Thoracic aorta (tissue), 2 donors: ENCODE measurements at regions not wholly inside any gene's neighbourhood (a gene's known extent, or its start where the extent isn't known, plus 50 kb on each side); places are given as distances from the start of the nearest gene placed in this dataset.

ENCODE experiments used
- ATAC-seq: fragments of 150-250 bp; one replicate; pipeline ENCODE4 v1.8.0; 2017; ENCODE audit warnings: low read depth; ENCODE audit not compliant: insufficient number of reproducible peaks, low FRiP score
- DNase-seq: peaks from one replicate; pipeline ENCODE4 v3.0.0-alpha.2; 2020; ENCODE audit warnings: low spot score
- H3K27ac ChIP-seq, 2 donors: fragments of 200-600 bp; sonication (generic); 1 replicate in 1 of 2; 2 replicates in 1 of 2; pipeline ENCODE4 v1.5.1; 2016; ENCODE audit warnings: mild to moderate bottlenecking in 2 of 2, moderate library complexity in 2 of 2
- H3K27me3 ChIP-seq: fragments of 200-600 bp; sonication (generic); replicated peaks from 2 replicates; pipeline ENCODE4 v1.6.0; 2016; ENCODE audit warnings: mild to moderate bottlenecking; ENCODE audit not compliant: insufficient read depth
- H3K36me3 ChIP-seq: fragments of 200-600 bp; sonication (generic); one replicate; pipeline ENCODE4 v1.5.1; 2016
- H3K4me1 ChIP-seq, 2 donors: fragments of 200-600 bp; sonication (generic); 1 replicate in 1 of 2; 2 replicates in 1 of 2; pipeline versions ENCODE4 v1.5.1 to v1.6.0; 2016; ENCODE audit warnings: low read depth in 2 of 2, mild to moderate bottlenecking in 1 of 2; ENCODE audit not compliant: control insufficient read depth in 1 of 2
- H3K4me3 ChIP-seq: fragments of 200-600 bp; sonication (generic); 2 replicates; pipeline ENCODE4 v1.5.1; 2016; ENCODE audit warnings: mild to moderate bottlenecking
- H3K9me3 ChIP-seq: fragments of 200-600 bp; sonication (generic); 2 replicates; pipeline ENCODE4 v1.5.1; 2016
- CTCF ChIP-seq: fragments of 200-600 bp; sonication (generic); IDR thresholded peaks from one replicate; pipeline ENCODE4 v1.5.1; 2019; ENCODE audit warnings: antibody characterized with exemption

GRCh38 chr12:24714237-24714636 lies 234.7 kb downstream of the BCAT1 start:
- DNase-seq (no peak), ATAC-seq (no peak)
- Histone ChIP-seq H3K27ac (no peak overlapping the region), H3K9me3 (no peaks in the 10 kb centered on the region), H3K4me1 (no peaks in the 10 kb centered on the region), H3K36me3 (no peaks in the 10 kb centered on the region), H3K4me3 (no peak overlapping the region), H3K27me3 (no peaks in the 10 kb centered on the region)
- TF ChIP-seq CTCF: no peak

DNA sequence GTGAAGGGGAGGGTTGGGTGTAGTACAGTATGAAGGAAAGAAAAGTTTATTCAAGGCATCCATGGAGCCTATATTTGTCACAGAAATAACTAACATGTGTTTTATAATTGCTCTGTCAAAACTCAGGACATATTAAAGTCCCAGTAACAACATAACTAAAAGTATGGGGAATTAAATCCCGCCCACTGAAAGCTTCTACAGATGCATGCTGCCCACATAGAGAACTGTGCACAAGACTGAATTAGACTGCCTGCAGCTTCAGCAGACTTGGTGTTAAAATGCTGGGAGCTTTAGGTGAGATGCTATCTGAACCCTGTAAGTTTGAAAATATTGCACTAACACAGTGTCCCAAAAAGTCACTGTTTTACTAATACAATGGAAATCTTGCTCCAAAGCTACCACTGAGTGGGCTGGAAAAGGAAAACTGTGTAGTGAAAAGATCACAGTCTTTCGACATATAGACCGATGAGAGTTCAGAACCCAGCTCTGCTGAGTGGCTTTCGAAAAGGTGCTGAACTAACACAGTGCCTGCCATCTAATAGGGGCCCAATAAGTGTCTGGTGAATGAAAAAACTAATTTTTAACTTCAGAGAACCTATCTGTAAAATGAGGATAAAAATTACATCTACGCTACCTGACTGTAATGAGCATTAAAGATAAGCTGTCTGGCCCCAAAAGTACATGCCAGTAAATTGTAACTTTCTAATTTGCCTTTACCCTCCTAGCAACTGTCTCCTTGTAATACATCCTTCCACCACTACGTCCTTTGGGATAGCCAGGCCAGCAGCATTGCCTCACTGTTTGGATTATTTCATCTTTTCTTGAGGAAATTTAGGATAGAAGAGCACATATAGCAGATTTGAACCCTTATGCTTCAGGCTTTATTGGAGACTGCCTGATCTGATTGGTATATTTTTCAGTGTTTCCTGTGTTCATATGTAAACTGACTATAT lies 237.6 kb downstream of the BCAT1 start:
- Histone ChIP-seq H3K4me3 (no peak overlapping the region), H3K9me3 (no peaks in the 10 kb centered on the region), H3K4me1 (no peaks in the 10 kb centered on the region), H3K36me3 (no peaks in the 10 kb centered on the region), H3K27ac (no peak overlapping the region), H3K27me3 (no peaks in the 10 kb centered on the region)
- TF ChIP-seq CTCF: no peak
- DNase-seq (no peak), ATAC-seq (no peak)

GRCh38 chr12:24709216-24709615 lies 239.7 kb downstream of the BCAT1 start:
- no peak for TF ChIP-seq CTCF
- Histone ChIP-seq H3K4me1 (peaks cover 9 to 12% of the 10 kb centered on the region in 2 donors), H3K27ac (no peak overlapping the region), H3K4me3 (no peak overlapping the region), H3K27me3 (no peaks in the 10 kb centered on the region), H3K36me3 (no peaks in the 10 kb centered on the region), H3K9me3 (no peaks in the 10 kb centered on the region)
- DNase-seq (no peak), ATAC-seq (no peak)

- Histone ChIP-seq H3K9me3 (no peaks in the 10 kb centered on the region), H3K36me3 (no peaks in the 10 kb centered on the region), H3K27me3 (no peaks in the 10 kb centered on the region), H3K27ac (no peak overlapping the region), H3K4me1 (peaks cover 9 to 12% of the 10 kb centered on the region in 2 donors), H3K4me3 (no peak overlapping the region)
- DNase-seq: no peak
- no peak for ATAC-seq
- no peak for TF ChIP-seq CTCF
Observed at GRCh38 chr12:24708718-24709117, 240.2 kb downstream of the BCAT1 start.

DNA sequence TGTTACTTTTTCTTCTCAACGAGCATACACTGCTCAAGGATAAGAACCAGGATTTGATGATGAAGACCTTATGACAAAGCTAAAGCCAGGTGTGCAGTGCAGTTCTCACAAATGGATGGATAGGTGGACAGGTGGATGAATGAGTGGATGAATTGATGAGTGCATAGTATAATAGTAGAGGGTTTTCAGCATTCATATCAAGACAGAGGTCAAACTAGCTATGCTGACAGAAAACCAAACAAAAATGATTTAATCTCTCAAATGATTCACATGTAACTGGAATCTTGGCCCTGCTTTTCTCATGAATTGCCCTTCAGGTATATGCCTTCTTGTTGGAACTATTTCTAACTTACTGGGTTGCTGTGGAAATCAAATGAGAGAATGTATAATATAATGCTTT lies 240.9 kb downstream of the BCAT1 start:
- ATAC-seq (no peak), DNase-seq (no peak)
- Histone ChIP-seq H3K9me3 (no peaks in the 10 kb centered on the region), H3K36me3 (no peaks in the 10 kb centered on the region), H3K27ac (no peak overlapping the region), H3K4me1 (peaks cover 9 to 12% of the 10 kb centered on the region in 2 donors), H3K27me3 (no peaks in the 10 kb centered on the region), H3K4me3 (no peak overlapping the region)
- TF ChIP-seq CTCF: no peak
